Medulla oblongata (tissue), 1 donor: ENCODE measurements at regions not wholly inside any gene's neighbourhood (a gene's known extent, or its start where the extent isn't known, plus 50 kb on each side); places are given as distances from the start of the nearest gene placed in this dataset.

Experiments
- DNase-seq: peaks from one replicate; pipeline ENCODE4 v3.0.0-alpha.2; 2015; ENCODE audit errors: extremely low spot score

DNA sequence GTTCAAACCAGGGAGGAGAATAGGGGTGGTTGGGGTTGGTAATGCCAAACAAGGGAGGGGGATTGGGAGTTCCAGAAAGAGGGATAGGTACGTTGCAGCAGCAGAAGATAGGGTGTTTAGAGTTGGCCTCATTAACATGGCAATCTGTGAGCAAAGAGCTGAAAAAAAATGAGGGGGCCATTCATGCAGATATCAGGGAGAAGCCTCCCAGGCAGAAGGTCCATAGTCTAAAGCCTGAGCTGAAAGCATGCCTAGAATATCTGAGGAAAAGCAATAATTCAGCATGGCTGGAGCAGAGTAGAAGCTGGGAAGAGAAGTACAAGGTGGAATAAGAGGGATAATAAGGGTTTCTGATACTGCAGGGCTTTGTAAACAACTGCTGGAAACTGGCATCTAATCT is 550.9 kb upstream of the LCORL start:
- no peak for DNase-seq

DNA sequence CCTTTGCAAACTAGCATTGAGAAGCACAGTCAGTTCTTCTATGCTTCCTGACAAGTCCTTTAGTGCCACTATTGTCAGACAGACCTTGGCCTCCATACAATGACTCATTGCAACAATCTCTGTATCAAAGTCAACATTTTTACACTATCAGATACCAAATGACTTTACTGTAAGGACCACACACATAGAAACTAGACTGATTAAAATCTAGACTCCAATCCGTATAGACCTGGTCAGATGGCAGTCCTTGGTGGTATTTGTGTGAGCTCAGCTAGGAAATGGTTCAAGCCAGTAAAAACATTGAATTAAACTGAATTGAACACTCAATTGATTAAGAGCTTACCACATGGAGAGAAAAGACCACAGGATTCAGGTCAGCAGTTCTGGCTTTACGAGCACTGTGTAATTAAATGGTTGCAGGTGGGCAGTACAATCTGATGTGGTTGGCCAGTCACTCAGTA is 549.8 kb upstream of the LCORL start:
- DNase-seq, result no peak

DNA sequence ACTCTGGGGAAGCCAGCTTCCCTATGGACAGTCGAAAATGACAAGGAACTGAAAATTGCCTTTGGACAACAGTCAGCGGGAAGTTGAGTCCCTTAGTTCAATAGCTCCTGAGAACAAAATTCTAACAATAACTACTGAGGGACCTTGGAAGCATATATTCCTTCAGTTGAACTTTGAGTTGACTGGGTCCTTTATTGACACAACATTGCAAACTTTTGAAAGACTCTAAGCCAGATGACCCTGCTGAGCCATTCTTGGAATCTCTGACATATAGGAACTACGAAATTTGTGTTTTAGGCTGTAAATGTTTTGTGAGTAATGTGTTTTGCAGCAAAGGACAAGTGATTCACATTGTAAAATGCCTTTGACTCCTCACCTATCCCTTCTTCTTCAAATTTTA is 548.8 kb upstream of the LCORL start:
- no peak for DNase-seq

DNA sequence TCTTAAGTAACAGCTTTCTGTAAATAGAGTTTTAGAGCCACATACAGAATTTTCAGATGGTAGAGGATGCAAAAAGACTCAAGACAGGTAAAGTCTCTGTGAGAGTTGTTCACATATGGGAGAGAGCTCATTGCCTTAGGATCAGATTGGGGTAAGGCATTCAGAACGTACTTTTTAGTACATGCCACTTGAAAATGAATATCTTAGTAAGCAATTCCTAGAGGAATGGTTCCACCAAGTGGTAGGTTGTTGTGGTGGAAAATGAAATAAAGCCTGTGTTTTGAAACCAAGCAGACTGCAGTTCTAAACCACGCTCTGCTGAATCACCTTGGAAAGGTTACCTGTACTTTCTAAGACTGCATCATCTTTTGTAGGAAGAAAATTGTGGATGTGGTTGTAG is 547.0 kb upstream of the LCORL start:
- DNase-seq, result peak; percentile 28

DNA sequence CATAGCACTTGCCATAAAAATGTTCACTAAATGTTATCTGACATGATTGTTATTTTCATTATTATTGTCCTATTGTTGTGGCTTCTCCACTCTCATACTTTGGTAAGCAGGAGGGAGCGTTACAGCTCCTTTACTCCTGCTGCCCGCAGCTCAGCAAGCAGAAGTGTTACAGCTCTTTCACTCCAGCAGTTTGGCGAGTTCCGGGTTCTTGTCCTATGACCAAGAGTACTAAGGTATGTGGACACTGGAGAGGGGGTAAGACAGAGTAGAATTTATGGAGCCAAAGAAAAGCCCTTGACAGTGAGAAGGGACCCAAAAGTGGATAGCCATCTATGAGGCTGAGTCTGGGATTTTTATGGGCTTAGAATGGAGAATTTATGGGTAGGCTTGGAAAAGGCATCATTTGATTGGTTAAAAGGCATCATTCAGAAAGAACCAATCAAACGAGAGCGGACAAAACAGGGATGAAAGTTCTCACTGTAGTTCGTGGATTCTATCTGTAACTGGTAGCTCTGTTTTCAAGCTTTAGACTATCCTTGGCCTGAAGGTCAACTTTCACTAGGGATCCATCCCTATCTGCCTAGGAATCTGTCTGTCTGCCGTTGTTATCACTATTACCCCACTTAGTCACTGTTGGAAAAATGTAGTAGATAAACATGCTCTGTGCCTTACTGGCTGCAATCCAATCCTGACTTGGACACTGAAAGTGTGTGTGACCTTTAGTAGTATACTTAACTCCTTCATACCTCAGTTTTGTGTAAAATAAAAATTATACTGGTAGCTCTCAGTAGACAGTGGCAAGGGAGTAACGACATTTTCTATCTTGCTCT is 545.6 kb upstream of the LCORL start:
- no peak for DNase-seq

DNA sequence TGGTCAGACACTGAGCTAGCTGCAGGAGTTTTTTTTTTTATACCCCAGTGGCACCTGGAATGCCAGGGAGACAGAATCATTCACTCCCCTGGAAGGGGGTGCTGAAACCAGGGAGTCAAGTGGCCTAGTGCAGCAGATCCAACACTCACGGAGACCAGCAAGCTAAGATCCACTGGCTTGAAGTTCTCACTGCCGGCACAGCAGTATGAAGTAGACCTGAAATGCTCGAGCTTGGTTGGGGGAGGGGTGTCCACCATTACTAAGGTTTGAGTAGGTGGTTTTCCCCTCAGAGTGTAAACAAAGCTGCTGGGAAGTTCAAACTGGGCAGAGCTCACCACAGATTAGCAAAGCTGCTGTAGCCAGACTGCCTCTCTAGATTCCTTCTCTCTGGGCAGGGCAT is 537.9 kb upstream of the LCORL start:
- DNase-seq, result no peak

DNA sequence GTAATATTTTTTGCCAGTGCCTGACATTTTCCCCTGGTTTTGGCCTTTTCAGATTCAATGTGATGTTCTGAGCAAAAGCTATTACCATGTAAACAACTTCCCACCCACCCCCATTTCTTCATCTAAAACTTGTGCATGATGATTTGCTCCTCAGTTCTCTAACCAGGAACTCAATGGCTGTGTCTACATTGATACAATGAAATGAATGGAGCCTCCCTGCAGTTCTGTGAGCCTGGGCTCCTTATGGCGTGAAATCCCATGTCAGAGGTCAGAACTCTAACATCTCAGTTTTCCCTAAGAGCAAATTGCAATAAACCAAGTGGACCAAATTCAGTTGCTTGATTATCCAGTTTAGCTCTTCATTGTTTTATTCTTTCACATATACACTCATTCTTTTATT is 534.8 kb upstream of the LCORL start:
- no peak for DNase-seq

DNA sequence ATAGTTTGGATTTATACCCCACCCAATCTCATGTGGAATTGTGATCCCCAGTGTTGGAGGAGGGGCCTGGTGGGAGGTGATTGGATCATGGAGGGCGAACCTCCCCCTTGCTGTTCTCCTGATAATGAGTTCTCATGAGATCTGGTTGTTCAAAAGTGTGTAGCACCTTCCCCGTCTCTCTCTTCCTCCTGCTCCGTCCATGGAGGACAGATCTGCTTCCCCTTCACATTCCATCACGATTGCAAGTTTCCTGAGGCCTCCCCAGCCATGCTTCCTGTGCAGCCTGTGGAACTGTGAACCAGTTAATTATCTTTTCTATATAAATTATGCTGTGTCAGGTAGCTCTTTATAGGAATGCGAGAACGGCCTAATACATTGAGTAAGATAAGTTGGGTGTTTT is 518.8 kb upstream of the LCORL start:
- no peak for DNase-seq

DNA sequence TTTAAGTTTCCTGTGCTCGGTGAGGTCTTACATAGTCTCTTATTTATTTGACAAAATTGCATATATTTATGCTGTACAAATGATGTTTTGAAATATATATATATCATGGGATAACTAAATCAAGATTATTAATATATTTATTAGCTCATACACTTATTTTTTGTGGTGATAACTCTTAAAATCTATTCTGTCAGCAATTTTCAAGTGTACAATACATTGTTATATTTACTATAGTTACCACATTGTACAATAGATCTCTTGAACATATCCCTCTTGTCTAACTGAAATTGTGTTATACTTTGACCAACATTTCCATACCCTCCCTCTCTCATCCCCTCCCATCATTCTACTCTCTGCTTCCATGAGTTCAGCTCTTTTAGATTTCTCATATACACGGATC is 516.6 kb upstream of the LCORL start:
- no peak for DNase-seq

DNA sequence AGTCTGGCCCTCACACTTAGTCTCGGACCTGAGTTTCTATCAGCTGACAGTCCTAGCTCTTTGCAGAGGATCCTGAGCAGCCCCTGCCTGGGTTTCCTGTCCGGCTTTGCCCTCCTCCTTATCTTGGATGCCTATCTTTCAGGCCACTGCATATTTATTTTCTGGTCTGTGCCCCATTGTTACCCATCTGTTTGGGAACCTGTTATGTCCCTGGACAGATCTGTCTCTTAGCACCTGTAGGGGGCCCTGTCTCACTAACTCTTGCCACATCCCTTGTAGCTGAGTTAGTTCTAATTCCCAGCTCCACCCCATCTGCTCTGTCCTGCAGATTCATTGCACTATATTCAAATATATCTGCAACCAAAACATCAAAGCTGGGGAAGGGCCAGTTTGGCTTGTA is 514.9 kb upstream of the LCORL start:
- no peak for DNase-seq

DNA sequence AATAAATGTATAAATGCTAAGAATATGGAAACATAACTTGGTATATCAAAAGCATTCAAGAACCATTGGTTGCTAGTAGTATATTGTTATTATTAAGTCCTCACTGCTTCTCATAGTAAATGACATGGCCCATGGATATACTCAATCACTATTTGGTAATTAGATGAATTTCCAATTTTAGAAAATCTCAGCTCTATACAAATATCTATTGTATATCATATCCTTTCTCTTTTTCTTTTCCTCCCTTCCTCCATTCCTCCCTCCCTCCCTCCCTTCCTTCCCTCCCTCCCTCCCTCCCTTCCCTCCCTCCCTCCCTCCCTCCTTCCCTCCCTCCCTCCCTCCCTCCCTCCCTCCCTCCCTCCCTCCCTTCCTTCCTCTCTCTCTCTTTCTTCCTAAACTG is 514.4 kb upstream of the LCORL start:
- DNase-seq, result no peak

DNA sequence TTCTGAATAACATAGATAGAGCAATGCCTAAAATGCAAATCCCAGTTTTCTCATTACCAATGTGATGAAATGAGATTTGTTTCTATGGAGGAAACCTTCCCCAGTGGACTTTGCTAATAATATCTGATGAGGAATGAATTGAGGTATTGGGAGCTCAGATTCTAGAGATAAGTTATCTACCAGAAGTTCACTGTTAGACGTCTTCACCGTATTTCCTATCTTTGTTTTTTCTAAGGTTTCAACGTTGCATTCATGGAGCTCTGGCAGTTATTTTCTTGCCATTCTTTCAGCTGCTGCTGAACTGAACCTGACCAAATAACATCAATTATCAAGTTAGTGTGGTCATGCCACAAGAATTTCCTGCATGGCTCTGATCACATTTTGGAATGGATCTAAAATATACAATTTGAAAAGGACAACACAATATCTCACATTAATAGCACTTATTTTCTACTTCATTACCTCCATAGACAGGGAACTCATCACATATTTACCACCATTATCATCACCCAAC is 511.8 kb upstream of the LCORL start:
- no peak for DNase-seq

DNA sequence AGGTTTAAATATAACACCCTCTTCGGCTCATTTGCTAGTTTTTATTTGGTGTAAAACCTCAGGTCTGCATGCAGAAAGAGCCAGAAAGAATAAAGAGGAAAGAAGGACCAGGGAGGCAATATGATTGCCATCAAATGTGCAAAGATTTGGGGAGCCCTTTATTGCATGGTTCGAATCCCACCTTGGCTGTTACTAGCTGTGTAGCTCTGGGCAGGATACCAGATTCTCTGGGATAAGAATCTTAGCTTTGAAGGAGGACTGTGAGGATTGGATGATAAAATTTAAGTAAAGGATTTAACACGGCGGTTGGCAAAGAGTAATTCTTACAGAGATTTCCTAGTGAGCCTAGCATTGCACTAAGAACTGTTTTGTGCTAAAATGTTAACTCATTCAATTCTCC is 510.2 kb upstream of the LCORL start:
- no peak for DNase-seq

DNA sequence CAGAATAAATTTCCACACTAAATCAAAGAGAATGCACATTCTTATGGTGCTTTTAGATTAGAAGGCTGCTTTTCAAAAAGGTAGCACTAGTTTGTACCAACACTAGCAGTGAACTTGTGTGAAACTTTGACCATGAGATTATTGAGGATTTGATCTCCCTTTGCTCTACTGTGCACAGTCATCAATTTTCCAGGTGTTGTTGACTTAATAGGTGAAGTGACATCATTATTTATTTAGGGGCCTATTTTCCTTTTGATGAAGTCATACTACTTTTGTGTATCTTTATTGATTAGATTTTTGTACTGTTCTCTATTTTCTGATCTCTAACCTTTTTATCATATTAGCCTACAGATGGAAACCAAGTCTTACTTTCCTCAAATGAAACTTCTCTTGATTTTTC is 507.9 kb upstream of the LCORL start:
- DNase-seq, result no peak

DNA sequence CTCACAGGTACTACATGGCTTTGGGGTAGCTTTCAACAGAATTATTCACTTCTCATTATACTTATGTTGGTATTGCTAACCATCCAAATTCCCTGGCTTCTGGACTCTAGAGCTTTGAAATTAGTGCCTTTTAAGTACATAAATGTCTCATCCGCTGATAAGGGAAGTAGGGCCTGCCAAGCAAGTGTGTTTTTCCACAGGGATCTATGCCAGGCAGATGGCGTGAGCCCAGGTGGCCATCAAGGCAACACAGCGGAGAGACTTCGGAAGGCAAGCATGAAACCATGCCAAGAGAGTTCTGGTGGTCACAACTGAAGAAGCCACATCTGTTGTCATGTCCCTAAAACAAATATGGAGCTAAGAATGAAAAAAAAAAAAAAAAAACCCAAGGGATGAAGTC is 503.1 kb upstream of the LCORL start:
- DNase-seq, result no peak

DNA sequence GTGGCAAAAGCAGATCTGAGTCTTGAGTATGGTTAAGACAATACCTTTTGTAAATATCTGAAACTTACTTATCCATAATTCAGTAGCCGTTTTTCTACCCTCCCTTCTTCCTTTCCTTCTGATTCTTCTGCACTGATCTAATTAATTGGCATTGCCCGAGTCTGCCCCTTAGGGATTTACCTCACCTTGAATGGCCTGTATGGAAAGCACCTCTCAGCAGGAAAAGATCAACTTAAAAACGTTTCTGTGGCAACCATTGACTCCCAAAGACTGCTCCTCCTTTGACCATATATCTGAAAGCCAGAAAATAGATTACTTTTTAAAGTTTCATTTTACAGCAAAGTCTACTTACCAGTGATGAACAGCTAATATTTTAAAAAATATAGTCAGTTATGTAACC is 496.5 kb upstream of the LCORL start:
- DNase-seq, result no peak

DNA sequence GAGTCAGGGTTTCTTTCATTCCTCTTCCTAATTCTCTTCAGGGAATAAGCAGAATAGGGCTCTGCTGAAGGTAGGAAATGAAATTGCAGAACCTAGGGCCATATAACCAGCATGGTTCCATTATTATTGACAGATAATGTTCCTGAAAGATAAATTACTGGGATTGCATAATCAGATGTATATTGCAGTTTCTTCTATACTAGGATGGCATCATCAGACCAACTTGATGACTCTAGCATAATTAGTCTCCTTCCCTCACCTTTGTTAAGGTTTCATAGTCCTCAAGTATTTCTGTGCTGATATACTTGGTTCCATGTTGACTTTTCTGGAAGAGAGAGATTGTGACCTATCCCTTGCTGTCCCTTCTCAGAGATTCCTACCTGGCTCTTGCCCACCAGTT is 492.3 kb upstream of the LCORL start:
- DNase-seq, result no peak

DNA sequence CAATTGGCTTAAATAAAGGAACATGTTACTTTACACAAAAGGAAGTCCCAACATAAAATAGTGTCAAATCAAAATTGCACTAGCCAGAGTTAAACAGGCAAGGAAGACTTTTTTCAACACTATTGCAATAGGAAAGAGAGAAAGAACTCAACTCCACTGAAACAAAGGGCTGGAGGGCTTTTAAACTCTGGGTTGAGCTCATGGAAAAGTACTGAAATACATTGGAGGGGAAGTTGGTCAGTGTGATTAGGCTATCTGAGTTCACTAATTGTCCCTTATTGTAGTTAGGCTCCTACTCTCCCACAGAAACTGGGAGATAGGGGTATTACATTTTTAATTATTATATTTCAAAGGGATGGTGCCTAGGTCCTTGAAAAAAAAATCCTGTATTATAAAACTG is 491.2 kb upstream of the LCORL start:
- no peak for DNase-seq

DNA sequence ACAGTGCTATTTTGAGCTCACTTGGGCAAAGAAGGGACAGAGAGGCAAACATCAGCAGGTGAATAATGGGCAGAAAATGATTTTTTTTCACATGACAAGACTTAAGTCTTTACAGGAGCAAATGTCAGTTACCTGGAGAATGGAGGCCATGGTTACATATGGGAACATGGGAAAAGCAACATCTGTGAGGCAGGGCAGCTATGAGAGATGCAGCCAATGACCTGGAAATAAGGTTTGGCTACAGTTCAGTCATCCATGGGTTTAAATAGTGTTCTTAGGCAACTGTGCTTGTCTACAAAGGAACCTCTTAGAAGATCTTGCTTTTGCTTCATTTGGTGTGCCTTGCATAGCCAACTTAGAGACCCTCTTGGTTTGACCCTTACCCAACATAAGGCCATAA is 490.2 kb upstream of the LCORL start:
- no peak for DNase-seq

DNA sequence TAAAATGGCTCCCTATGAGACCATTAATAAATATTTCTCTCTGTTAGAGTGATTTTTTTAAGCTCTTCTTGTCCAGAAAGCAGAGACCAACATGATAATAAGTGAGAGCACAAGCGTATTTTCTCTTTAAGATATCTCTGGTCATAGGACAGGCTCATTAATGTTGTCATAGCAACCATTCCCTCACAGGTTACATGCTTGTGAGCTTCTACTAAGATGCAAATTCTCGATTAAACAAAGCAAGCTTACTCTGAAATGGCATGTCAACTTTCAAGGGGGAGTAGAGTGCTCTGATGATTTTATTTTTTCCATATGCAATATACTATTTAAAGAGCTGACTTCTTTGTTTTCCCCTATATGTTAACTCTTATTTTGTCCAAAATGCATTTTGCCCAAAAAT is 487.2 kb upstream of the LCORL start:
- no peak for DNase-seq

DNA sequence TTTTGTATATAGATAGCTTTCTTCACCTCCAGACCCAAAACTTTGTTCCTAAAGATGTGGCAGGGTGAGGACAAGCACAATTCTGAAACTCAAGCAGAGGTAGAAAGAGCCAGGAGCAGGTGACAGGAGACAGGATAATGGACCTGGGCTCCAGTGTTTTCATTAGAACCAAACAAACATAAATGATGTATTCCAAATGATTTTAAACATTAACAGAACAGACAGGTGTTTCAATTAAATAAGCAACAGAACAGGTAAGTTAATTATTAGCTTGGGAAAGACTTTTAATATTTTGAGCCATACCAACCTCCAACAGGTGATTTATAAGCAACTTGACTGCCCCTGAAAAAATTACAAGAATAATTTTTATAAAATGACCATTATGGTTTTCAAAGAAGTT is 459.4 kb upstream of the LCORL start:
- no peak for DNase-seq

DNA sequence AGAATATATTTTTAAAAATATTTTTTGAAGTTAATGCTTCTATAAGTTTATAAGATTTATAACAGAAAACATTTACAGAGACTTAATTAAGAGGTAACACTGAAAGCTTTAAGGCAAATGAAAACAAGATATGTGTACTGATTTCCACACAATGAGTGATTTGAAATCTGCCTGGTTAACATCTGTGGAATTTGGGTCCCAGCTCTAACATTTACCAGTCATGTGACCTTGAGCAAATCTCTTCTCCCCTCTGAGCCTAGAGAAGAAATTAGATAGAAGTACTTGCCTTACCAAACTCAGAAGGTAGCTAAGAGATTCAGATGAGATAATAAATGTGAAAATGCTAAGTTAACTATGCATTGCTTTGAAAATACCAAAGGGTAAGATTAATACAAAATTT is 458.8 kb upstream of the LCORL start:
- no peak for DNase-seq

DNA sequence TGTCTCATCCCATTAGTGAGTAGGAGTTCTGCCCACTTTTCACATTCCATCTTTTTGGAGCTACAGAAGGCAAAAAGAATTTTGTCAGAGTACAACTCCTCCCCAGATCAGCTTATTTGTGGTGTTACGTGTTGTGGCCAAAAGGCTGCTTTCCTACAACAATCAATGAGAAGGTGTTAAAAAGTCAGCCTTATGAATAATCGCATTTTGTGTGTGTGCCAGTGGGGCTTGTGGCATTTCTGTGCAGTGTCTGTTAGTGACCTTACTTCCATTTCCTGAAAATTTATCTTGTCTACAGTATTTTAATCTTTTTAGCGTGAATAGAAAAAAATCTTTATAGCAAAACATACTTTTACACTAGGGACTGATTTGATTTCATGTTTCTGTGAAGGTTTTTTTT is 458.3 kb upstream of the LCORL start:
- DNase-seq, result no peak

DNA sequence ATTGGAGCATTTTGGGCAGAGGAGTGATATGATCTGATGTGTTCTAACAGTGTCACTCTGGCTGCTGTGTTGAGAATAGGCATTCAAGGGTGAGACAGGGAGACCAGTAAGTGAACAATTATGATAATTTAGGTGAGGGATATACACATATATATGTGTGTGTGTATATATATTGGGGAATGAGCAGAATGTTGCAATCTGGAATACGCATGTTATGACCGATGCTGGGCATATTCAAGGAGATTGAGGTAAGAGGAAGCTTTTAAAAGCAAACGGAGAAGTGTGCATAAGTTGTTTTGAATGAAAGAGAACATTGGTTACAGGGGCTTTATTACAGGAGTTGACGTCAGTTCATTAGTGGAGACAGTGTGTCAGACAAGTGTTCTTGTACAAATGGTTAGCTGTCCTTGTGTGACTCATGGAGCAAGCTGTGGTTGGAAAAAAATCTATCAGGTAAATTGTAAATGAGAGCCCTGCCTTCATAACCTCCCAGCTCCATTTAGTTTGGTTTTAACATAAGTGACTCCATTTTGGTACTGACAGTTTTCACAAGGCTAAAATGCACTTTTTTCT is 442.5 kb upstream of the LCORL start:
- no peak for DNase-seq
